A549 (cell line): ENCODE measurements at regions not wholly inside any gene's neighbourhood (a gene's known extent, or its start where the extent isn't known, plus 50 kb on each side); places are given as distances from the start of the nearest gene placed in this dataset.

ENCODE experiments used
- ATAC-seq, 2 experiments: fragments of 200-7000 bp in 1 of 2; fragments of >200 bp in 1 of 2; cut with Nextera tagmentation in 1 of 2; cut with Tn5 transposase in 1 of 2; 3 replicates each; pipeline versions ENCODE4 v1.8.0 to v1.9.1; 2018 to 2020; ENCODE audit warnings: mild to moderate bottlenecking in 1 of 2, moderate library complexity in 1 of 2
- CTCF ChIA-PET: fragments of 300-600 bp; sonication (Branson Sonifier 250); formaldehyde crosslinking; extraction: SDS; loops from one replicate; lab custom pipeline; 2021; ENCODE audit warnings: antibody characterized with exemption, inconsistent platforms; lab: Yijun Ruan, JAX
- POLR2A ChIA-PET: fragments of 350-600 bp; formaldehyde crosslinking; extraction: SDS; loops from one replicate; lab custom pipeline; 2021; ENCODE audit warnings: antibody characterized with exemption, inconsistent platforms; lab: Yijun Ruan, JAX
- DNase-seq, 2 experiments: peaks; one replicate each; pipeline versions ENCODE4 v3.0.0 to v3.0.0-alpha.2; 2011 to 2016; ENCODE audit warnings: low read depth in 1 of 2, low spot score in 1 of 2
- FAIRE-seq: peaks from 2 replicates; lab custom pipeline; 2011; peaks lifted over from hg19 to GRCh38; lab: Jason Lieb, UNC
- H3K27ac ChIP-seq, 2 experiments: fragments of >200 bp; sonication (Bioruptor Twin); formaldehyde crosslinking; 3 replicates each; pipeline ENCODE4 v1.5.1; 2016 to 2017
- H3K4me1 ChIP-seq: fragments of >200 bp; sonication (Bioruptor Twin); formaldehyde crosslinking; 3 replicates; pipeline ENCODE4 v1.6.1; 2016
- H3K4me2 ChIP-seq: fragments of >200 bp; sonication (Bioruptor Twin); formaldehyde crosslinking; 3 replicates; pipeline ENCODE4 v1.6.1; 2016
- H3K4me3 ChIP-seq: fragments of >200 bp; sonication (Bioruptor Twin); formaldehyde crosslinking; 3 replicates; pipeline ENCODE4 v1.5.1; 2016
- H3K9me3 ChIP-seq: fragments of >200 bp; sonication (Bioruptor Twin); formaldehyde crosslinking; 3 replicates; pipeline ENCODE4 v1.6.1; 2016
- CEBPB ChIP-seq, 2 experiments: fragments of >200 bp in 1 of 2; sonication (Bioruptor Twin) in 1 of 2; formaldehyde crosslinking in 1 of 2; IDR thresholded peaks; 2 replicates each; pipeline ENCODE4 v1.6.1; 2012 to 2016
- CHD4 ChIP-seq: fragments of 200-600 bp; sonication (generic); IDR thresholded peaks from 2 replicates; pipeline ENCODE4 v1.6.1; 2016; ENCODE audit warnings: antibody characterized with exemption, mild to moderate bottlenecking, borderline replicate concordance
- EHMT2 ChIP-seq: fragments of 200-600 bp; sonication (generic); IDR thresholded peaks from 2 replicates; pipeline ENCODE4 v1.6.1; 2016; ENCODE audit warnings: antibody characterized with exemption, low read depth, mild to moderate bottlenecking, moderate library complexity
- ELK1 ChIP-seq: fragments of 150-350 bp; IDR thresholded peaks from 2 replicates; pipeline ENCODE4 v1.6.1; 2014; ENCODE audit warnings: low read depth, mild to moderate bottlenecking, low read length
- EP300 ChIP-seq, 2 experiments: fragments of >200 bp; sonication (Bioruptor Twin); formaldehyde crosslinking; IDR thresholded peaks; 2 replicates in 1 of 2; 3 replicates in 1 of 2; pipeline ENCODE4 v1.6.1; 2016 to 2017
- ESRRA ChIP-seq: fragments of 150-350 bp; IDR thresholded peaks from 2 replicates; pipeline ENCODE4 v1.6.1; 2014; ENCODE audit warnings: mild to moderate bottlenecking, low read length, borderline replicate concordance
- FOSB ChIP-seq: fragments of 250-450 bp; sonication (Bioruptor Pico); IDR thresholded peaks from 2 replicates; pipeline ENCODE4 v1.5.0; 2020; ENCODE audit warnings: mild to moderate bottlenecking, moderate library complexity
- HMGXB4 ChIP-seq: fragments of 250-450 bp; sonication (Bioruptor Pico); IDR thresholded peaks from 2 replicates; pipeline ENCODE4 v1.5.0; 2021; ENCODE audit warnings: mild to moderate bottlenecking, moderate library complexity, borderline replicate concordance
- HOXA7 ChIP-seq: fragments of 250-450 bp; sonication (Bioruptor Pico); IDR thresholded peaks from 2 replicates; pipeline ENCODE4 v1.5.0; 2020; ENCODE audit warnings: mild to moderate bottlenecking, moderate library complexity
- MAZ ChIP-seq: fragments of 150-350 bp; IDR thresholded peaks from 2 replicates; pipeline ENCODE4 v1.6.1; 2014; ENCODE audit warnings: antibody characterized with exemption, low read depth, low read length, borderline replicate concordance
- MYC ChIP-seq: IDR thresholded peaks from 2 replicates; pipeline ENCODE4 v1.6.1; 2012; ENCODE audit warnings: mild to moderate bottlenecking, inconsistent platforms, low read length, improper control_type of control experiment, borderline replicate concordance
- NFE2L2 ChIP-seq: fragments of 150-350 bp; conservative IDR thresholded peaks from 2 replicates; pipeline ENCODE4 v1.6.1; 2014; ENCODE audit warnings: low read length
- NPAS2 ChIP-seq: fragments of 250-450 bp; sonication (Bioruptor Pico); IDR thresholded peaks from 2 replicates; pipeline ENCODE4 v1.8.0; 2022; ENCODE audit warnings: mild to moderate bottlenecking, moderate library complexity, borderline replicate concordance
- NR3C1 ChIP-seq: fragments of >200 bp; sonication (Bioruptor Twin); formaldehyde crosslinking; IDR thresholded peaks from 3 replicates; pipeline ENCODE4 v1.6.1; 2017
- POLR2A ChIP-seq: IDR thresholded peaks from 2 replicates; pipeline ENCODE4 v1.6.1; 2012; ENCODE audit warnings: mild to moderate bottlenecking, low read length
- REST ChIP-seq: fragments of 200-600 bp; sonication (generic); IDR thresholded peaks from 2 replicates; pipeline ENCODE4 v1.6.1; 2016; ENCODE audit warnings: antibody characterized with exemption, mild to moderate bottlenecking, moderate library complexity
- RFX5 ChIP-seq: fragments of 450-650 bp; IDR thresholded peaks from 2 replicates; pipeline ENCODE4 v1.7.1; 2014; ENCODE audit warnings: antibody characterized with exemption, mild to moderate bottlenecking, moderate library complexity
- SMC3 ChIP-seq: fragments of >200 bp; sonication (Bioruptor Twin); formaldehyde crosslinking; IDR thresholded peaks from 3 replicates; pipeline ENCODE4 v1.6.1; 2018; ENCODE audit warnings: inconsistent platforms
- TFCP2L1 ChIP-seq: fragments of 250-450 bp; sonication (Bioruptor Pico); IDR thresholded peaks from 2 replicates; pipeline ENCODE4 v1.5.0; 2021; ENCODE audit warnings: mild to moderate bottlenecking
- TP53 ChIP-seq: fragments of 250-450 bp; sonication (Bioruptor Pico); IDR thresholded peaks from 2 replicates; pipeline ENCODE4 v1.5.0; 2021; ENCODE audit warnings: mild to moderate bottlenecking, moderate library complexity
- ZC3H11A ChIP-seq: fragments of 450-650 bp; IDR thresholded peaks from 2 replicates; pipeline ENCODE4 v1.6.1; 2014; ENCODE audit warnings: antibody characterized with exemption, mild to moderate bottlenecking
- WGBS: methylation state at CpG from one replicate; pipeline ENCODE4 v1.1.6; 2017; ENCODE audit errors: missing lambda C conversion rate; 5-methylcytosine and 5-hydroxymethylcytosine counted together
- TF ChIP-seq, protein P1 (sequence below): fragments of 450-650 bp; IDR thresholded peaks from 2 replicates; pipeline ENCODE4 v1.6.1; 2014; ENCODE audit warnings: antibody characterized with exemption
- TF ChIP-seq, protein P2 (sequence below): fragments of 250-450 bp; sonication (Bioruptor Pico); IDR thresholded peaks from 2 replicates; pipeline ENCODE4 v1.5.0; 2020; ENCODE audit warnings: low read depth, mild to moderate bottlenecking, moderate library complexity

DNA sequence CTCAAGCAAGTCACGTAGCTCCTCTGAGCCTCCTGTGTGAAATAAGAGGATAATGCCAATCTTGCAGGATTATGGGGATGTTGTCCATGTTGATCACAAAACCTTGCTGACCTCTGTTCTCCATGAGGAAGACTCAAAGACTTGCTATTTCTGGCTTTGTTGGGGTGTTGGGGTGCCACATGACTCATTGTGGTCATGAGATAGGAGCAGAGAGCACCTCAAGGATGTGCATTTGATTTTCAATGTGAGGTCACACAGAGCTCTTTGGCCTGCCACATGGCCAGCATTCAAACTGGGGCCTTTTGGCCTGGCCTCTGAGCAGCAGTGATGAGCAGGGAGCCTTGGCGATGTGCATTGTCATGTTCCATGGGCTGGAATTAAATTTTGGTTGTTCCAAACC is 380.3 kb downstream of the GADD45G start:
- Histone ChIP-seq H3K9me3 (peaks cover 5% of the 10 kb centered on the region; the same call in 1 of the 3 replicates), H3K4me2 (no peak overlapping the region), H3K27ac (no peak overlapping the region), H3K4me1 (peaks cover 8% of the 10 kb centered on the region; the same call in 2 of the 3 replicates), H3K4me3 (no peak overlapping the region)
- ATAC-seq (no peak), DNase-seq (no peak), FAIRE-seq (no peak)
- TF ChIP-seq HOXA7, result no peak
- TF ChIP-seq CEBPB (IDR thresholded peaks at IDR 0.05), result no peak
- no peak for TF ChIP-seq HMGXB4 (CRISPR knock-in tag)
- TF ChIP-seq TP53, result no peak
- no peak for TF ChIP-seq MAZ
- no peak for TF ChIP-seq EHMT2
- no peak for TF ChIP-seq REST
- TF ChIP-seq MYC, result no peak
- no peak for TF ChIP-seq NR3C1
- TF ChIP-seq CHD4, result no peak
- no peak for TF ChIP-seq FOSB (CRISPR knock-in tag)
- no peak for TF ChIP-seq TFCP2L1
- no peak for TF ChIP-seq RFX5
- TF ChIP-seq ELK1, result no peak
- TF ChIP-seq, protein P1, sequence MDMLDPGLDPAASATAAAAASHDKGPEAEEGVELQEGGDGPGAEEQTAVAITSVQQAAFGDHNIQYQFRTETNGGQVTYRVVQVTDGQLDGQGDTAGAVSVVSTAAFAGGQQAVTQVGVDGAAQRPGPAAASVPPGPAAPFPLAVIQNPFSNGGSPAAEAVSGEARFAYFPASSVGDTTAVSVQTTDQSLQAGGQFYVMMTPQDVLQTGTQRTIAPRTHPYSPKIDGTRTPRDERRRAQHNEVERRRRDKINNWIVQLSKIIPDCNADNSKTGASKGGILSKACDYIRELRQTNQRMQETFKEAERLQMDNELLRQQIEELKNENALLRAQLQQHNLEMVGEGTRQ, result no peak
- no peak for TF ChIP-seq NPAS2 (CRISPR knock-in tag)
- 67% methylated on average over 2 of the region's 2 CpGs for WGBS
- ChIA-PET CTCF (interaction anchor here (1.6 kb wide), 1 partner anchor 115 kb away, joined by 3 read pairs; no protein-coding TSS in a partner anchor), POLR2A (no interaction called here)

DNA sequence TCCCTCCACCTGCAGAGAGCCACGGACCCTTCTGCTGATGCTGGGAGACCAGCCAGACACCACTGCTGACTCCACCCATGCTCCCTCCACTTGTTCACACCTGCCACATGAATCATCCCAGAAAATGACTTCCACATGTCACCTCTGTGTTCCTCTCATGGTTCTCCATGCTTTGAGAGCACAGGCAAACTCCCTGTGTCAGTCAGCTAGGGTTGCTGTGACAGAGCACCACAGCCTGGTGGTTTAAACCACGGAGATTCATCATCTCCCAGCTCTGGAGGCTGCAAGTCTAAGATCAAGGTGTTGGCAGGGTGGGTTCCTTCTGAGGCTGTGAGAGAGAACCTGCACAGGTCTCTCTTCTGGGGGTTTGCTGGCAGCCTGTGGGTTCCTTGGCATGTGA is 381.4 kb downstream of the GADD45G start:
- CTCF ChIA-PET, result interaction anchor here (1.4 kb wide), 1 partner anchor 87 kb away, joined by 3 read pairs; no protein-coding TSS in a partner anchor
- no peak for TF ChIP-seq POLR2A
- TF ChIP-seq ZC3H11A, result no peak
- no peak for TF ChIP-seq NFE2L2
- TF ChIP-seq TP53, result no peak
- TF ChIP-seq MAZ, result no peak
- TF ChIP-seq, protein P2, sequence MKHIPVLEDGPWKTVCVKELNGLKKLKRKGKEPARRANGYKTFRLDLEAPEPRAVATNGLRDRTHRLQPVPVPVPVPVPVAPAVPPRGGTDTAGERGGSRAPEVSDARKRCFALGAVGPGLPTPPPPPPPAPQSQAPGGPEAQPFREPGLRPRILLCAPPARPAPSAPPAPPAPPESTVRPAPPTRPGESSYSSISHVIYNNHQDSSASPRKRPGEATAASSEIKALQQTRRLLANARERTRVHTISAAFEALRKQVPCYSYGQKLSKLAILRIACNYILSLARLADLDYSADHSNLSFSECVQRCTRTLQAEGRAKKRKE (CRISPR knock-in tag), result no peak
- TF ChIP-seq EP300 (IDR thresholded peaks at IDR 0.05), result no peak
- TF ChIP-seq SMC3, result no peak
- TF ChIP-seq HMGXB4 (CRISPR knock-in tag), result no peak
- no peak for TF ChIP-seq HOXA7
- no peak for TF ChIP-seq ESRRA
- FAIRE-seq, result no peak

More for the DNA sequence above, 381.4 kb downstream of the GADD45G start:
- WGBS, result 36% methylated on average over 2 of the region's 2 CpGs
- DNase-seq (no peak), ATAC-seq (no peak)
- Histone ChIP-seq H3K9me3 (peaks cover 5% of the 10 kb centered on the region; the same call in 1 of the 3 replicates), H3K27ac (no peak overlapping the region), H3K4me1 (peaks cover 8% of the 10 kb centered on the region; the same call in 2 of the 3 replicates), H3K4me2 (no peak overlapping the region), H3K4me3 (no peak overlapping the region)
- POLR2A ChIA-PET, result no interaction called here
